ENCODE measurements at regions not wholly inside any gene's neighbourhood (a gene's known extent, or its start where the extent isn't known, plus 50 kb on each side); places are given as distances from the start of the nearest gene placed in this dataset.
"Not testable (repeated sequence)": the region's sequence is repeated elsewhere in the genome, so short reads cannot be mapped to it uniquely, and the experiment has no call there.

DNA sequence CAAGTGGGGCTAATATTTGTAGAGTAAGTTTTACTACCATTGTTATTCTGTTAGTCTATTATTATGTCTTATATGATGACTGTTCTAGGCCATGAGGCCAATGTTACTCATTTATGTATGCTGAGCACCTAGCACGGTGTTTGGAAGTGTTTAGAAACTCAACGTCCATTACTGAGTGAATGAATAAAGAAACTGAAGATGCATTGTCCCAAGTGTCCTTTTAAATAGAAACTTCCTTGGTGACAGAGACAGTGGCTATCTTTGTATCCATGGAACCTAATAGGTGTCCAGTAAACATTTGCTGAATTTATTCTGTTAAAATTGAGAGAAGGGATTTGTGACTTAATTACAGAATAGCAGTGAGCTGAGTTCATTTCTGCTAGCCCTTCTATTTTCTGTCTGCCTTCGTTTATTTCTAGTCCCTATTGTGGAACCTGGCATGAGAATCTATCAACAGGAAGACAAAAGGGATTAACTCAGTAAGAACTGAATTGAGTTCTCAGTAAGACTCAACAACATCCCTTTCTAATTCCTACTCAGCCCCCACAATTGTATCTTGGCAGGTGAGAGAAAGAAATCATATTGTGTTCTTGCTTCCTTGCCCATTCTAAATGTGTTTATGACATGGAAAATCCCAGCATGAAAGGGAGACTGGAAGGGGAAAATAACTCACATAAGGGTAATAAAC is 246.6 kb upstream of the LRRC3B start:
- DNase-seq (ENCODE audit: low read depth): no peak

DNA sequence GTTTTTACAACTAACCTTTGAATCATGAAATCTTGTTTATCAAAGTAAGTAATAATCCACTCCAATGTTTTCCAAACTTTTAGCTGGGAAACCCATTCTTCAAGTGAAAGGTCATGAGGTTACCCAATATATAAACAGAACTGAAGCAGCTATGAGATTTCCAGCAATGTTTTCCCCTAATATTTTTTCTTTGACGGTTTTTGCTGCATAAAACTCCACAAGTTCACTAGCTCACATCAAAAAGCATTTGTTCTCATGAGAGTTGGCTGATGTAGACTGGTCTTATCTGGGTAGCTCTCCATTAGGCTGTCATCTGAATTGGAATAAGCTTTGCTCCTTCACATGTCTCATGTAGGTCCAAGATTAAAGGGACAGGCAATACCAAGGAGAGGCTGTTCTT is 241.2 kb upstream of the LRRC3B start:
- no peak for DNase-seq (ENCODE audit: low read depth)

DNA sequence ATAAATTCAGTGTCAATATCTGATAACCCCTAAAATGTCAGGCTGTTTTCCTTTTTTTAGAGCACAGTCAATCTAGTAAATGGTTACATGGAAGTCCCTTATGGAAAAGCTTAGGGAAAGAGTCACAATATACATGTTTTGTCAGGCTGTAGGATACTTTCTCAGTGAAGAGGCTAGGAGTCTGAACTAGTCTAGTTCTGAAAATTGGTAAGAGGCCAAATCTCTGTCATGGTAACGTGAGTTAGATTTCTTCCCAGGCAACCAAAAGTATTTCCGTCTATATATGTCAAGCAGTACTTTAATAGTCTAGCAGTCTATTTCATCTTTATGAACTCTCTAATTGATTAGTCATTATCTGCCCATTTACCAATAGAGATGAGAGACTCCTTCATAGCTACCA is 215.9 kb upstream of the LRRC3B start:
- DNase-seq (ENCODE audit: low read depth): no peak

DNA sequence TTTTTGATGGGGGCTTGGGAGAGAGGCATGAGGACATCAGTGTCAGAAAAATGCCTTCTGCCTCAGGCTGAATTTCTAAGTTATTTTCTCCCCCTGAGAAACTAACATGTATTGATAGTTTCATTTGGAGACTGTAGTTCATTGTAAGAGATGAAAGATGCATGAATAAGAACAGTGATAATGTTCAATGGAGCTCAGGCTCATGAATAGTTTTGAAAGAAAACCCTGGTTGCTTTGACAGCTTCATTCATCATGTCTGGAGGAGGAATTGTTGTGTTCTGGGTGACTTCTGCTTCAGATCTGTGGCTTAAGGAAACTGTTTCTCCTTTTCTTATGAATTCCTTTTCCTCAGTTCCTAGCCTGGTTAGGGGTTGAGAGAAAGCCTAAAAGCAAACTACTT is 204.0 kb upstream of the LRRC3B start:
- no peak for DNase-seq (ENCODE audit: low read depth)

DNA sequence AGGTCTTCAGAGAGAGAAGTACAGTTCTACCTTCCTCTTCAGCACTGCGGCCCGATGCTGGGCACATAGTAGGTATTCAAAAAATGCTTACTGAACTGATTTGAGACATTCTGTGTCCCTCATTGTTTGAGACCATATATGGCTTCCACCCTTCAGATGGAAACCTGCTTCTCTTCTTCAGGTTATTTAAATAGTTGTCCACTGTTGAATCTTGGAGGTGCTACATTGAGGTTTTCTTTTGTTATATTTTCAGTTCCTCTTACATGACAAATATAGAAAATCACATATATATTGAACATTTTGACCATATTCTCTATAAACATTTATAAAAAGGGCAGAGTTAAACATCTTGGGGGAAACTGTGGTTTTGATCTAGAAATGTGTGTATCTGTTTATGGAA is 200.2 kb upstream of the LRRC3B start:
- DNase-seq (ENCODE audit: low read depth): no peak

DNA sequence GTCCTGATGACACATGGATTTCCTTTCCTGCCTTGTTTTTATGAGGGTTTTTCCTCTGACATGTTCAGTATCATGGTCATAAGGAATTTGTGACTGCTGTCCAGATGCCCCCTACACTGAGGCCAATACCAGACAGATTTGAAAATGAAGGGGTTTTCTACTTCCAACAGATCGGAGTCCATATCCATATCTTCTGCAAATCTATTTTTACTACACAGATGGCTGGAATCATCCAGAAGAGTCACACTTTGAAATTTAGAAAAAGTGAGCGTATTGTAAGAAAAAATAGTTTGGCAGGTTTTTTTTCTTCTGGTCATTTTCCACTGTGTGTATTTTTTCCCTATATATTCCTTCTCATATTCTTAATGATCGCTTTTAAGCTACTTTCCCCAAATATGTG is 197.5 kb upstream of the LRRC3B start:
- no peak for DNase-seq (ENCODE audit: low read depth)

DNA sequence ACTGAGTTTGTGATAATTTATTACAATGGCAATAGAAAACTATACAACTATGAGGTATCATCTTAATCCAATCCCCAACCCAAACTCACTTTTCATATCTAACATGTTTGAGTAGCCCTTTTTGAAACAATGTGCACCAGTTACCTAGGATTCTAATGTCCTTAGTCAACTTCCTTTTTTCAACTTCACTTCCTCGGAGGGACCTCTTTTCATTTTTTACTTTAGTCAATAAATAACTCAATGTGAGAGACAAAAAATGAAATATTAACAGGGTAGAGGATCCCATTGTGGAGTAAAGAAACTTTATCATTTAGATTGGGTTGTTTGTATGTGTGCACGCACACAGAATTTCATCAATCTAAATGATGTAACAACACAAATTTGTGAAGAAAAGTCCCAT is 193.6 kb upstream of the LRRC3B start:
- DNase-seq (ENCODE audit: low read depth): no peak

DNA sequence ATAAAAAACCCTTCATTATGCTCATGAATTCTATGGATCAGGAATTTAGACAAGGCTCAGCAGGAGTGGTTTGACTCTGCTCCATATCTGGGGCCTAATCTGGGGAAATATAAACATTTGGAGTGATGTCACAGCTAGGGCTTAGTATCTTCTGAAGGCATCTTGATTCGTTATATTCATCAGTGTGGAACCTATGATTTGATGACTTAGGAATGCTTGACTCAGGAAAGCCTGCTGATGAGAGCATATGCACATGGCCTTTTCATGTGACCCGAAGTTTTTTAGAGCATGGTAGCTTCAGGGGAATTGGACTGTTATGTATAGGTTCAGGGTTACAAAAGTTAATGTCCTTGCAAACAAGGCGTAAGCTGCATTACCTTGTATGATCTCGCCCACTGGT is 184.9 kb upstream of the LRRC3B start:
- no peak for DNase-seq (ENCODE audit: low read depth)

DNA sequence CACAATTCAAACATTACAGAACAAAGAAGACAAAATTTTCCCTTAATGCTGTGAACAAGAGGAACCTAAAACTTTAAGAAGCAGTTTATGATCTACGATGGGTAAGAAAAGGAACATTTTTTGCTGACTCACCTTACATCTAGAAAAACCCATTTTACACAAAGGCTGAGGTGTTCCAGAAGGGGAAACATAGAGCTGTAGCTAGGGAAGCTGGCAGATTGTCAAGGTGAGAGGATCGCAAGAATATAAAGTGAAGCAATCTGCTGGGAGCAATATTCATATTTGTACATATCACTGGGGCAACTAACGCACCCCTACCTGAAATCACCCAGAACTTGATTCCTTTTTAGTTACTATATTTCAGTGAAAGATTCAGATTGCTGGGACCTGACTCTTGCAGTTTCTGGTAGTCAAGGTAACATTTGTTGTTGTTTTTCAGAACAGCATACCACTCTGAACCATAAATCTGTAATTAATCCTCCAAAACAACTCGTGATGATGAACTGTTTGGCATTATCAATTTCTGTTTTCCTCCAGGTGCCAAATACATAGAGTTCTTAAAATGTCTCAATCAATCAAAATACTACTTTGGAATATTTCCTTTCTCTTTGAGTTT is 184.1 kb upstream of the LRRC3B start:
- DNase-seq (ENCODE audit: low read depth): no peak

DNA sequence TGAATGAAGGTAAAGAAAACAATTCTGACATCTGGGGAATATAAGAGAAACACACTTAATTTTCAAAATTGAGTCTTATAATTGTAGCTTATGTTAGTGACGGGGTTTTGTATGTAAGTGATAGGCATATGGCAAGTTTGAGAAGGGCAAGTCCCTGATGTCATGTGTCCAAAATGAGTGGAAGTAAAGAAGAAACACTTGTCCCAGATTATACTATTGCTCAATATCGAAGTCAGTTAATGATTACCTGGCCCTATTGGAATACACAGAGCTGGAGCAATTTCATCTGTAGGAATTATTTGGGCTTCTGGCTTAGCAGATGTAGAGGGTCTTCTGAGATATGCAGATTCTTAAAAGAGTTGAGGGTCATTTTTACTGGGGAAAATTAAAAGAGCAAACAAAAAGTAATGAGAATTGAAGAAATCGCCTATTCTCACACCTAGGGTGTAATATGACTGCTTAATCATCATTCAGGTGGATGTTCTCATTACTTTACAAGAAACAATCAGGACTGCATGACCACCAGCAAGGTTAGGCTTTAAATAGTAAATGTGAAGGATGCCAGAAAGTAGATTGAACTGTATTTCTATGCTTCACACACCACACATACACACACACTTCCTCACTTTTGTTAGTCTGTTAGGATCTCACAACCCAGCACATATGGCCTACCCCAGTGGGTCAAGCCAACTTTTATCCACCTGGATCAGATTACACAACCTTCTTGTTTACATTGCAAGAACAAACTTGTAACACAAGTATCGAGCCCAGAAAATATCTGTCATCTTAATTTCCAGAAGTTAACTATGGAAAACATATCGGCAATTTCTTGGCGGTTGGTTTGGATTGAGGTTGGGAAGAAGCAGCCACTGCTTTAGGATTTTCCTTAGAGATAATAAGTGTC is 183.3 kb upstream of the LRRC3B start:
- no peak for DNase-seq (ENCODE audit: low read depth)

DNA sequence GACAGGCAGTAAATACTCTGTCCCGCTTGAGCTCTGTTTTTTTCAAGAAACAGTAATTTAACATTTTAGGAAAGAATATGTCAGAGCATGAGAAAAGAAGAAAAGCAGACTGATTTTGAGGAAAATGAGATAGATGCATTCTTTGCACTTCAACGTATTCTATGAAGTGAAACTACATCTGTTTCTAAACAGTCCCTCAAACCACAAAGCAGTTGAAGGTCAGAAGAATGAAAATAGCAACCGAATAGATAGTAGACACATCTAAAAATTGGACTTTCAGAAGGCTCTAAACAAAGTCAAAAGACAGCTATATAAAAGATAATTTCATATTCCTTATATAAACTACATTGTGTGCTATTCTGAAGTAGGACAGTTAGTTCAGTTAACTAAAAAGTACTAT is 172.6 kb upstream of the LRRC3B start:
- DNase-seq (ENCODE audit: low read depth): no peak

DNA sequence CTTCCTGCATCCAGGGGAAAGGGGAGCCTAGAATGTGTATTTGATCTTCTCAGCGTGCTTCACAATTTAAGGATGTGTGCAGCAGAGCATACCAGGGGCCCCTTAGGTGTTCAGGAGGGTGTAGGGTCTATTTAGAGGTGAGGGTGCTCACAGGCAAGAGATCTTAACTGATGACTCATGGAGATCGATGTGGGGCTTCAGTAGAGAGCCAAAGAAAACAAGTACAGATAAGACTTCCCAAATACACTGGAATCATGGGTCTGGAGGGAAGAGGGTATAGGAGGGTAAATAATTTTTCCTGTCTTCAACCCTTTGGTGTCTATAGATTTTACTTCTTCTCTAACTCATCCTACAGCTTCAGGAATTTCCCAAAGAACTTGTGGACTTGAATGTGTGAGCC is 170.2 kb upstream of the LRRC3B start:
- no peak for DNase-seq (ENCODE audit: low read depth)

DNA sequence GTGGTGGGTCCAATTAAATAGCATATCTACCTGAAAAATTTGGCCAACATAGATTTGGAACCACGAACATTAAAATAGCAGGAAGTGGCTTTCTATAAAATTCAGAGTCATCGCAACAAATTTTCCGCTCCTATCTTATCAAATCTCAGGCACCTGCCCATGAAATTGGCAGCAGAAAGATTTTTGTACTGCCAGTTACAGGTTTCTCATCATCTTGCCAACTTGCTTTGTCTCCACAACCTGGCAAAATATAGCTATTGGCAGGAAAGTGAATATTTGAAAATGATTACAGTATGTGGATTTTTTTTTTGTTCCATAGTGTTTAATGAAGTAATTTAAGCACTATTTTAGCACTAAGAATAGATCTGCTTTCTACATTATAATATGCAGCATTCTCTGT is 161.6 kb upstream of the LRRC3B start:
- DNase-seq (ENCODE audit: low read depth): no peak

DNA sequence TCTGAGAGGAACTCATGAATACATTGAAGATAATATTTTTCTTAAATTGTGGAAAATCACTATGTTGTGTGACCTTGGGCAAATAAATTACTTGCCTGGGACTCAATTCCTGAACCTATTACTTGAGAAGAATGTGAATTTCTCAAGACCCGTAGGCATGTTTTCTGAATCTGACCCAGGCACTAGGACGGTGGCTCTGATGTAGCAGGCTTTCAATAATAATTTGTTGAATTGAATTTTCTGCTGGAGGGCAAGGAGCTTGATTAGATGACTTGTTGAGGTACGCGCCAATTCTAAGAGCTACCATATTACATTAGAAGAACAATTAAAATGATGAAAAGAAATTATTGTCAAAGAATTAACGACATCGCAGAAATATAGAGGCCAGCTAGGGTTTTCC is 150.2 kb upstream of the LRRC3B start:
- DNase-seq (ENCODE audit: low read depth): no peak

DNA sequence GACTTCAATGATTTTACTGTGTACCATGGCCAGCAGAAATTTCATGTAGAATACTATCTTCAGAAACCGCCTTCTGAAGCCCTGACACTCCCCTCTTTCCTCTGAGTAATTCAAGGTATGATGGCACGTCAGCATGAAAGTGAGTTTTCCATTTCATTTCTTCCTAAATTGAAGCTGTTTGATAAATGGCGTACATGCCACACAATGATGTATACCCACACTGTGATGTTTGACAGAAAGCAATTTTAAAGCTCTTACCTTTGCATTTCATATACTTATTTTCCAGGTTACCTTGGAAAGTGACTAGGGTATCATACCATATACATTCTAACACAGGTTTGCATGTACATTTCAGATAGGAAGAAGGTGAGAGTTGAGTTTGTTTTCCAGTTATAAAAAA is 147.9 kb upstream of the LRRC3B start:
- DNase-seq (ENCODE audit: low read depth): no peak

DNA sequence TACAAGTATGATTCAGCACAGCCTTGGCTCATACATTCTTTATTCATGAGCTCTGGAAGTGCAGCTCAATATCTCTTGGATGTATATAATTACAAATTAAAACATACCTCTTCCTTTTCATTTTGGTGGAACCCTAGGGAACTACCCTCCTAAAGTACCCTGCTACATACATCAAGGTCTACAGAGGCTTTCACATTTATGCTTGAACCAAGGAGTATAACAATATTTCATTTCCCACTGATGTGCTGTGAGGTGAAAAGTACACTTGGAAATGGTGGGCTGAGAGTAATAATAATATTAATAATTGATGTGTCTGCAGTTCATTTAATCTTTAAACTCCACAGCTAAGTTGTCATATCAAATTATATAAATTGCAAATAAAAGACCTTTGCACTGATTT is 142.2 kb upstream of the LRRC3B start:
- DNase-seq (ENCODE audit: low read depth): no peak

DNA sequence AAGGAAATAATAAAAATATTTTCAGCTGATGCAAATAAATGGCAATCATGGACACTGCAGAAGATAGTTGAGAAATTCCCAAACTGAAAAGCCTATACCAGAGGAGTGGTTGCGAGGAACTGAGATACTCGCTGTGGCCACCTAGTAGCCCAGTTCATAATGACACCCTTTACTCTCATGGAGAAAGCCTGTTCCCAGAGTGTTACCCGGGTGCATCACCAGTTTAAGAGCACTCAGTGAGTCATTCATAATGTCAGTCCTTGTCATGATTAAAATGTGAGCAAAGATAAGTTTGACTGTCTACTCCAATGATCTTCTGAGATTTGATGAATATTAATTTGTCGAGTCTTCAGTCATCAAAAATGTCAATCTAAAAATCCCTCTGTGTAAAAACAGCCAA is 138.4 kb upstream of the LRRC3B start:
- DNase-seq (ENCODE audit: low read depth): no peak

DNA sequence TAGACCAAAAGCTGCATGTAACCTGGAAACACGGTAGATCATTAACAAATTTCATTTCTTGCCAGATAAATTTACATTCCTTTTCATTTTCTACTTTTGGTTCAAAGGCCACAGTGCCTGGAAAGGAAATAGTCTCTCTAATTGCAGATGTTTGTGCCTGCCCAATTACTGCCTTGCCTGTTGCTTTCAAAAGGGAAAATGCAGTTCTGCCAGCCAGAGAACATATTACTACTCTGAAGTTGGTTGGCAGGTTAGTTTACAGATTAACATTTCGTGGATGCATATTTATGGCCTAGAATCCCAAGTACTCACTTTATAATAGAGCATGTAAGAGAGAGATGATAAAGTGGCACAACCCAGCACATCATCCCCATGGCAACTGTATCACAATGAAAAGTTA is 124.3 kb upstream of the LRRC3B start:
- DNase-seq (ENCODE audit: low read depth): no peak

DNA sequence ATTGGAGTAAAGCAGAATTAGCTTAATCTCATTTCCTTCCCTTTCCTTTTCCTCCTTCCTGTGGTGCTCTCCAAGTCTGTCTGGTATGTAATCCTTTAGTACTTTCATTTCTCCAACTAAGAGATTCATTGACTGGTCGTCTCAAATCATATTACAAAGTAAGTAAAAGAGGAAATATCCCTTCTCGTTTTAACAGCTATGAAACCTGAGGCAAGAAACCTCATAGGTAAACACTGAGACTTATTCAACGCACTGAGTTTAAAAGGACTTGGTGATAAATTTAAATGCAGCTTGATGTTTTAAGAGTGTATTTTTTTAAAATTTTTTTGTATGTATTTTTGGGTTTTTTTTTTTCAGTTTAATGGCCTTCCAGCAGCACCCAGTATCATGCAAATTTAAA is 117.2 kb upstream of the LRRC3B start:
- DNase-seq (ENCODE audit: low read depth): no peak

DNA sequence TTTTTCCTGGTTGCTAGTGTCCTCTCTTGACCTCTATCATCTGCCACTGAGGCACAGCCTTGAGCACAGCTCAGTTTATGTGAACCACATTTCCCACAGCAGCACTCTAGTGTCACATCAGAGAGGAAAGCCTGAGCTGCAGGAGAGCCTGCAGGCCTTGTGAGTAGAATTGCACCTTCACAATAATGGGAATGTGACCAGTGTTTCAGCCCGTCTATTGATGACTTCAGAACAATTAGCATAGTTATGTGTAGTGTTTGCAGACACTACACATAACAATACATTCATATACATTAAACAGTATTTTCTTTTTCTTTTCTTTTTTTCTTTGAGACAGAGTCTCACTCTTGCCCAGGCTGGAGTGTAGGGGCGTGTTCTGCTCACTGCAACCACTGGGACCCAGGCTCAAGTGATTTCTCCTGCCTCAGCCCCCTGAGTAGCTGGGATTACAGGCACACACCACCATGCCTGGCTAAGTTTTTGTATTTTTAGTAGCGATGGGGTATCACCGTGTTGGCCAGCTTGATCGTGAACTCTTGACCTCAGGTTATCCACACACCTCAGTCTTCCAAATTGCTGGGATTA is 108.0 kb upstream of the LRRC3B start:
- DNase-seq (ENCODE audit: low read depth): not testable (repeated sequence)

DNA sequence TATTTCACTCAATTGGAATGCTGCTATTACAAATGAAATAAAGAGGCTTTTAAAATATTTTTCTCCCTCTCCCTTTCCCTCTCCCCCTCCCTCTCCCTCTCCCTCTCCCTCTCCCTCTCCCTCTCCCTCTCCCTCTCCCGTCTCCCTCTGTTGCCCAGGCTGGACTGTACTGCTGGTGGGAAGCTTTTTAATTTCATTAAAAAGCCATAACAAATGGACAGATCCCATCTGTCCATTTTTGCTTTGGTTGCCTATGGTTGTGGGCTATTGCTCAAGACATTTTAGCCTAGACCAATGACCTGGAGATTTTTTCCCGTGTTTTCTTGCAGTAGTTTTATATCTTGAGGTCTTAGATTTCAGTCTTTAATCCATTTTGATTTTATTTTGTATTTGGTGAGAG is 107.2 kb upstream of the LRRC3B start:
- DNase-seq (ENCODE audit: low read depth): no peak

DNA sequence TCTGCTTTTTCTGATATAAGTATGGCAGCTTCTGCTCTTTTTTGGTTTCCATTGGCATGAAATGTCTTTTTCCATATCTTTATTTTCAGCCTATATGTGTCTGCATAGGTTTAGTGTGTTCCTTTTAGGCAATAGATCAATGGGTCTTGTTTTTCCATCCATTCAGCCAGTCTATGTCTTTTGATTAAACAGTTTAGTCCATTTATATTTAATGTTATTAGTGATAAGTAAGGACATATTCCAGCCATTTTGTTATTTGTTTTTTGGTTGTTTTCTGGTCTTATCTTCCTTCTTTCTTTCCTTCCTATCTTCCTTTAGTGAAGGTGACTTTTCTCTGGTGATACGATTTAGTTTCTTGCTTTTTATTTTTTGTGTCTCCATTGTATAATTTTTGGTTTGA is 101.3 kb upstream of the LRRC3B start:
- no peak for DNase-seq (ENCODE audit: low read depth)

DNA sequence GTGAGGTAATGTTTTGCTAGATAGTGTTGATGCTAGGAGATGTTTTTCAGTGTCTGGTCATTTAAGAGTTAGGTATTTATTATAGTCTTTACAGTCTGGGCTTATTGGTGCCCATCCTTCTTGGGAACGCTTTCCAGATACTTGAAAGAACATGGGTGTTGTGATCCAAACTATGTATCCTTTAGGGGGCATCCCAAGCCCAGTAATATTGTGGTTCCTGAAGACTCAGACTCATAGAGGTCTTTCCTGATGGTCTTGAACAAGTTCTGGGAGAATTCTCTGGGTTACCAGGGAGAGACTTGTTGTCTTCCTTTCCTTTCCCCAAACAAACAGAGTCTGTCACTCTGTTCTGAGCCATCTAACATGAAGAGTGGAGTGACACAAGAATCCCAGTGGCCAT is 99.7 kb upstream of the LRRC3B start:
- no peak for DNase-seq (ENCODE audit: low read depth)
